SK-N-SH treated with all-trans-retinoic acid at 6 μM for 48 hours (cell line): ENCODE measurements at regions not wholly inside any gene's neighbourhood (a gene's known extent, or its start where the extent isn't known, plus 50 kb on each side); places are given as distances from the start of the nearest gene placed in this dataset.

Experiments
- ARNTL ChIP-seq: fragments of 450-650 bp; formaldehyde crosslinking; IDR thresholded peaks from 2 replicates; pipeline ENCODE4 v1.5.0; 2020; ENCODE audit warnings: low read depth, mild to moderate bottlenecking, moderate library complexity, borderline replicate concordance
- CSDC2 ChIP-seq: fragments of 250-450 bp; sonication (Bioruptor Pico); IDR thresholded peaks from 2 replicates; pipeline ENCODE4 v1.5.0; 2020; ENCODE audit warnings: mild to moderate bottlenecking, moderate library complexity
- ESRRG ChIP-seq: fragments of 250-450 bp; sonication (Bioruptor Pico); IDR thresholded peaks from 2 replicates; pipeline ENCODE4 v1.6.1; 2021; ENCODE audit warnings: mild to moderate bottlenecking
- GLIS3 ChIP-seq: fragments of 250-450 bp; sonication (Bioruptor Pico); IDR thresholded peaks from 2 replicates; pipeline ENCODE4 v1.5.0; 2020; ENCODE audit warnings: mild to moderate bottlenecking, moderate library complexity
- OSR1 ChIP-seq: fragments of 250-450 bp; sonication (Bioruptor Pico); IDR thresholded peaks from 2 replicates; pipeline ENCODE4 v1.8.0; 2022; ENCODE audit warnings: moderate library complexity, mild to moderate bottlenecking, inconsistent platforms
- PATZ1 ChIP-seq: fragments of 250-450 bp; sonication (Bioruptor Pico); IDR thresholded peaks from 2 replicates; pipeline ENCODE4 v1.8.0; 2020; ENCODE audit warnings: mild to moderate bottlenecking, moderate library complexity, borderline replicate concordance
- RARB ChIP-seq: fragments of 250-450 bp; sonication (Bioruptor Pico); IDR thresholded peaks from 2 replicates; pipeline ENCODE4 v1.8.0; 2021; ENCODE audit warnings: mild to moderate bottlenecking, moderate library complexity
- TCF4 ChIP-seq: fragments of 250-450 bp; sonication (Bioruptor Pico); IDR thresholded peaks from 2 replicates; pipeline ENCODE4 v1.8.0; 2021; ENCODE audit warnings: mild to moderate bottlenecking, moderate library complexity, borderline replicate concordance
- ZFP3 ChIP-seq: fragments of 250-450 bp; sonication (Bioruptor Pico); IDR thresholded peaks from 2 replicates; pipeline ENCODE4 v1.5.0; 2020; ENCODE audit warnings: mild to moderate bottlenecking, moderate library complexity
- ZNF70 ChIP-seq: fragments of 450-650 bp; formaldehyde crosslinking; IDR thresholded peaks from 2 replicates; pipeline ENCODE4 v1.5.0; 2020; ENCODE audit warnings: mild to moderate bottlenecking, moderate library complexity
- TF ChIP-seq, protein P1 (sequence below): fragments of 250-450 bp; sonication (Bioruptor Pico); IDR thresholded peaks from 2 replicates; pipeline ENCODE4 v1.5.1; 2020; ENCODE audit warnings: low read depth, mild to moderate bottlenecking, moderate library complexity

DNA sequence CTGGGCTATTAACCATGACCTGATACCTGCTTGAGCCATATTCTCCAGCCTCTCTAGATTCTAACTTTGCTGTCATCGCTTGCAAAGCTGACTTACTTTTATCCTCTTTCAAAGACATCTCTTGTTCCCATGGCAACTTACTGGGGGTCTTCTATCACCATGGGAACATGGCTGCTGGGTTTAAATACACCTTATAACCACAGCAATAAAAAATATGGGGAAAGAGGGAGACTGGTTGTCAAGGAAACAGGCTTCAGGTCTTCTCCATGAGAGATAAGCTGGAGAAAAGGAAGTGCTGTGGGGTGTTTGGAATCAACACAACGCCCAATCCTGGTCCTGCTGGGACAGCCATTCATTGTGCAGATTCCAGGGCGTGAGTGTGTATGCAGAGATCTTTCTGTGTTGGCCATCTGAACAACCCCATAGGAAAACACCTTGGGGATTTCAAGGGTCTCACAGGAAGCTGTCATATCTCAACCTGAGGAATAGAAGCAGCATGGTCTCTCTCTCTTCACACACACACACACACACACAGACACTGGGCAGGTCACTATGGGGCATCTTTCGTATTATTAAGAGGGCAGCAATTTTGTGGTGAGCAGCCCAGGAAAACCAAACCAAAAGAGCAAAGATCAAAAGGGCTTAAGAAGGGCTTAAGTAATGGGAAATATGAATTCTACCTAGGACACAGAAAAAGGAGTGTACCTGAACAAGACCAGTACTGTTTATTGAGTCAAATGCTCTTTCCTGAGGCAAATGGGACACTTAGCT lies 344.7 kb upstream of the NCAM1 start:
- TF ChIP-seq OSR1 (CRISPR knock-in tag), result no peak
- TF ChIP-seq ZFP3 (CRISPR knock-in tag), result no peak
- no peak for TF ChIP-seq ESRRG (CRISPR knock-in tag)
- TF ChIP-seq ARNTL (CRISPR knock-in tag), result no peak
- TF ChIP-seq GLIS3 (CRISPR knock-in tag), result no peak
- TF ChIP-seq PATZ1 (CRISPR knock-in tag), result no peak
- no peak for TF ChIP-seq ZNF70 (CRISPR knock-in tag)
- no peak for TF ChIP-seq CSDC2 (CRISPR knock-in tag)
- TF ChIP-seq, protein P1, sequence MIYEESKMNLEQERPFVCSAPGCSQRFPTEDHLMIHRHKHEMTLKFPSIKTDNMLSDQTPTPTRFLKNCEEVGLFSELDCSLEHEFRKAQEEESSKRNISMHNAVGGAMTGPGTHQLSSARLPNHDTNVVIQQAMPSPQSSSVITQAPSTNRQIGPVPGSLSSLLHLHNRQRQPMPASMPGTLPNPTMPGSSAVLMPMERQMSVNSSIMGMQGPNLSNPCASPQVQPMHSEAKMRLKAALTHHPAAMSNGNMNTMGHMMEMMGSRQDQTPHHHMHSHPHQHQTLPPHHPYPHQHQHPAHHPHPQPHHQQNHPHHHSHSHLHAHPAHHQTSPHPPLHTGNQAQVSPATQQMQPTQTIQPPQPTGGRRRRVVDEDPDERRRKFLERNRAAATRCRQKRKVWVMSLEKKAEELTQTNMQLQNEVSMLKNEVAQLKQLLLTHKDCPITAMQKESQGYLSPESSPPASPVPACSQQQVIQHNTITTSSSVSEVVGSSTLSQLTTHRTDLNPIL, result no peak
- TF ChIP-seq RARB (CRISPR knock-in tag), result no peak
- TF ChIP-seq TCF4 (CRISPR knock-in tag), result no peak
